Endothelial cell of umbilical vein (primary cell): ENCODE measurements at regions not wholly inside any gene's neighbourhood (a gene's known extent, or its start where the extent isn't known, plus 50 kb on each side); places are given as distances from the start of the nearest gene placed in this dataset.

Experiments used
- CTCF ChIP-seq, 2 donors: IDR thresholded peaks; 1 replicate in 1 of 2; 2 replicates in 1 of 2; pipeline ENCODE4 v1.5.1; 2011; ENCODE audit warnings: low read length in 2 of 2, mild to moderate bottlenecking in 2 of 2, moderate library complexity in 2 of 2, control low read depth in 1 of 2, inconsistent platforms in 1 of 2, low read depth in 1 of 2; ENCODE audit not compliant: insufficient read depth in 1 of 2; ENCODE audit errors: extremely low read depth in 1 of 2
- JUN ChIP-seq: IDR thresholded peaks from 2 replicates; pipeline ENCODE4 v1.6.1; 2011; ENCODE audit warnings: borderline replicate concordance, low read depth; ENCODE audit not compliant: insufficient read length, insufficient read depth
- MAX ChIP-seq: IDR thresholded peaks from 2 replicates; pipeline ENCODE4 v1.6.1; 2011; ENCODE audit not compliant: insufficient read depth, insufficient read length
- MYC ChIP-seq: IDR thresholded peaks from one replicate; pipeline ENCODE4 v1.6.1; 2011; ENCODE audit warnings: mild to moderate bottlenecking, low read depth, low read length
- POLR2A ChIP-seq: IDR thresholded peaks from 2 replicates; pipeline ENCODE4 v1.6.1; 2012; ENCODE audit warnings: low read depth, mild to moderate bottlenecking, control low read depth, low read length
- POLR2AphosphoS5 ChIP-seq: IDR thresholded peaks from 2 replicates; pipeline ENCODE4 v1.6.1; 2012; ENCODE audit warnings: low read depth, mild to moderate bottlenecking, control low read depth, low read length, moderate library complexity; ENCODE audit not compliant: insufficient read depth

GRCh38 chr10:63822496-63822895 is 301.3 kb downstream of the REEP3 start:
- TF ChIP-seq JUN (no peak), CTCF (IDR thresholded peaks at IDR 0.05; ENCODE audit: extremely low read depth in 1 of 2, insufficient read depth in 1 of 2, low read depth in 1 of 2, low read length in 2 of 2) (no peak), MAX (no peak), POLR2AphosphoS5 (no peak), POLR2A (no peak), MYC (no peak)
